ENCODE measurements at regions not wholly inside any gene's neighbourhood (a gene's known extent, or its start where the extent isn't known, plus 50 kb on each side); places are given as distances from the start of the nearest gene placed in this dataset.

GRCh38 chr6:51553246-51554015, 534.0 kb downstream of the PKHD1 start:
- H3K4me3 Mint-ChIP-seq, result no peak overlapping the region
- DNase-seq (no peak), ATAC-seq (no peak)
- H3K27me3 Mint-ChIP-seq, result no peaks in the 10 kb centered on the region
- H3K4me1 Mint-ChIP-seq, result no peaks in the 10 kb centered on the region
- H3K9me3 ChIP-seq (ENCODE audit: control insufficient read depth, low read length, poor library complexity, severe bottlenecking), result no peaks in the 10 kb centered on the region
- no peak overlapping the region for H3K27ac Mint-ChIP-seq
- H3K36me3 Mint-ChIP-seq (ENCODE audit: low read depth), result no peaks in the 10 kb centered on the region

GRCh38 chr6:51554029-51554428, 533.4 kb downstream of the PKHD1 start:
- no peak overlapping the region for H3K4me3 Mint-ChIP-seq
- H3K36me3 Mint-ChIP-seq (ENCODE audit: low read depth), result no peaks in the 10 kb centered on the region
- ATAC-seq, result no peak
- no peak overlapping the region for H3K27ac Mint-ChIP-seq
- no peaks in the 10 kb centered on the region for H3K4me1 Mint-ChIP-seq
- no peaks in the 10 kb centered on the region for H3K9me3 ChIP-seq (ENCODE audit: control insufficient read depth, low read length, poor library complexity, severe bottlenecking)
- H3K27me3 Mint-ChIP-seq, result no peaks in the 10 kb centered on the region
- no peak for DNase-seq

- Mint-ChIP-seq H3K36me3 (ENCODE audit: low read depth) (no peaks in the 10 kb centered on the region), H3K4me3 (no peak overlapping the region), H3K27ac (no peak overlapping the region), H3K4me1 (no peaks in the 10 kb centered on the region), H3K27me3 (no peaks in the 10 kb centered on the region)
- no peaks in the 10 kb centered on the region for H3K9me3 ChIP-seq (ENCODE audit: control insufficient read depth, low read length, poor library complexity, severe bottlenecking)
- DNase-seq (no peak), ATAC-seq (no peak)
Measured at GRCh38 chr6:51559059-51559458, 528.4 kb downstream of the PKHD1 start.

- H3K27me3 Mint-ChIP-seq, result no peaks in the 10 kb centered on the region
- no peak overlapping the region for H3K4me3 Mint-ChIP-seq
- DNase-seq (no peak), ATAC-seq (no peak)
- H3K27ac Mint-ChIP-seq, result no peak overlapping the region
- H3K9me3 ChIP-seq (ENCODE audit: control insufficient read depth, low read length, poor library complexity, severe bottlenecking), result no peaks in the 10 kb centered on the region
- H3K36me3 Mint-ChIP-seq (ENCODE audit: low read depth), result no peaks in the 10 kb centered on the region
- no peaks in the 10 kb centered on the region for H3K4me1 Mint-ChIP-seq
Measured at GRCh38 chr6:51562198-51562597, 525.2 kb downstream of the PKHD1 start.
